ENCODE measurements at regions not wholly inside any gene's neighbourhood (a gene's known extent, or its start where the extent isn't known, plus 50 kb on each side); places are given as distances from the start of the nearest gene placed in this dataset.

- ATAC-seq (peak; percentile 87), DNase-seq (ENCODE audit: low spot score) (no peak)
- Mint-ChIP-seq H3K4me1 (peaks cover 5% of the 10 kb centered on the region), H3K27me3 (ENCODE audit: insufficient read depth, low read depth, poor library complexity) (peaks cover 12% of the 10 kb centered on the region), H3K9me3 (no peaks in the 10 kb centered on the region; the same call in 2 of the 3 replicates), H3K36me3 (ENCODE audit: low read depth) (no peaks in the 10 kb centered on the region; the same call in 2 of the 3 replicates), H3K4me3 (no peak overlapping the region), H3K27ac (no peak overlapping the region)
- Histone ChIP-seq H3K4me1 (ENCODE audit: insufficient read depth) (no peaks in the 10 kb centered on the region; the same call in 1 of the 2 replicates), H3K36me3 (ENCODE audit: insufficient read depth) (no peaks in the 10 kb centered on the region), H4K20me1 (replicated peaks; ENCODE audit: insufficient read depth) (no peaks in the 10 kb centered on the region), H3K27me3 (ENCODE audit: insufficient read depth) (no peaks in the 10 kb centered on the region), H3K79me2 (replicated peaks; ENCODE audit: insufficient read depth) (no peaks in the 10 kb centered on the region), H3K27ac (ENCODE audit: low read depth) (no peak overlapping the region), H2AFZ (peak overlapping the region; percentile 32; the same call in 1 of the 2 replicates), H3K4me2 (no peak overlapping the region), H3F3A (replicated peaks; ENCODE audit: low read depth) (peaks cover 6% of the 10 kb centered on the region; the same call in 1 of the 2 replicates), H3K9me2 (ENCODE audit: insufficient read depth) (peaks cover 10% of the 10 kb centered on the region; the same call in 1 of the 2 replicates), H3K4me3 (no peak overlapping the region)
- TF ChIP-seq CTCF (conservative IDR thresholded peaks at IDR 0.05; ENCODE audit: low read depth in 2 of 2) (no peak), CREB1 (CRISPR knock-in tag; IDR thresholded peaks at IDR 0.05; ENCODE audit: low read depth) (no peak), EZH2phosphoT487 (IDR thresholded peaks at IDR 0.05; ENCODE audit: unreplicated experiment) (no peak), ZNF114 (CRISPR knock-in tag; IDR thresholded peaks at IDR 0.05) (no peak), POLR2AphosphoS5 (IDR thresholded peaks at IDR 0.05; ENCODE audit: low read depth) (no peak), EZH2 (IDR thresholded peaks at IDR 0.05; ENCODE audit: low read depth, unreplicated experiment) (no peak), NANOG (IDR thresholded peaks at IDR 0.05; ENCODE audit: borderline replicate concordance) (no peak), STAT1 (IDR thresholded peaks at IDR 0.05; ENCODE audit: unreplicated experiment) (no peak), JUNB (IDR thresholded peaks at IDR 0.05; ENCODE audit: unreplicated experiment) (no peak)
- TF ChIP-seq, protein P1, sequence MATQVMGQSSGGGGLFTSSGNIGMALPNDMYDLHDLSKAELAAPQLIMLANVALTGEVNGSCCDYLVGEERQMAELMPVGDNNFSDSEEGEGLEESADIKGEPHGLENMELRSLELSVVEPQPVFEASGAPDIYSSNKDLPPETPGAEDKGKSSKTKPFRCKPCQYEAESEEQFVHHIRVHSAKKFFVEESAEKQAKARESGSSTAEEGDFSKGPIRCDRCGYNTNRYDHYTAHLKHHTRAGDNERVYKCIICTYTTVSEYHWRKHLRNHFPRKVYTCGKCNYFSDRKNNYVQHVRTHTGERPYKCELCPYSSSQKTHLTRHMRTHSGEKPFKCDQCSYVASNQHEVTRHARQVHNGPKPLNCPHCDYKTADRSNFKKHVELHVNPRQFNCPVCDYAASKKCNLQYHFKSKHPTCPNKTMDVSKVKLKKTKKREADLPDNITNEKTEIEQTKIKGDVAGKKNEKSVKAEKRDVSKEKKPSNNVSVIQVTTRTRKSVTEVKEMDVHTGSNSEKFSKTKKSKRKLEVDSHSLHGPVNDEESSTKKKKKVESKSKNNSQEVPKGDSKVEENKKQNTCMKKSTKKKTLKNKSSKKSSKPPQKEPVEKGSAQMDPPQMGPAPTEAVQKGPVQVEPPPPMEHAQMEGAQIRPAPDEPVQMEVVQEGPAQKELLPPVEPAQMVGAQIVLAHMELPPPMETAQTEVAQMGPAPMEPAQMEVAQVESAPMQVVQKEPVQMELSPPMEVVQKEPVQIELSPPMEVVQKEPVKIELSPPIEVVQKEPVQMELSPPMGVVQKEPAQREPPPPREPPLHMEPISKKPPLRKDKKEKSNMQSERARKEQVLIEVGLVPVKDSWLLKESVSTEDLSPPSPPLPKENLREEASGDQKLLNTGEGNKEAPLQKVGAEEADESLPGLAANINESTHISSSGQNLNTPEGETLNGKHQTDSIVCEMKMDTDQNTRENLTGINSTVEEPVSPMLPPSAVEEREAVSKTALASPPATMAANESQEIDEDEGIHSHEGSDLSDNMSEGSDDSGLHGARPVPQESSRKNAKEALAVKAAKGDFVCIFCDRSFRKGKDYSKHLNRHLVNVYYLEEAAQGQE (IDR thresholded peaks at IDR 0.05; ENCODE audit: unreplicated experiment) = no peak
- TF ChIP-seq, protein P2, sequence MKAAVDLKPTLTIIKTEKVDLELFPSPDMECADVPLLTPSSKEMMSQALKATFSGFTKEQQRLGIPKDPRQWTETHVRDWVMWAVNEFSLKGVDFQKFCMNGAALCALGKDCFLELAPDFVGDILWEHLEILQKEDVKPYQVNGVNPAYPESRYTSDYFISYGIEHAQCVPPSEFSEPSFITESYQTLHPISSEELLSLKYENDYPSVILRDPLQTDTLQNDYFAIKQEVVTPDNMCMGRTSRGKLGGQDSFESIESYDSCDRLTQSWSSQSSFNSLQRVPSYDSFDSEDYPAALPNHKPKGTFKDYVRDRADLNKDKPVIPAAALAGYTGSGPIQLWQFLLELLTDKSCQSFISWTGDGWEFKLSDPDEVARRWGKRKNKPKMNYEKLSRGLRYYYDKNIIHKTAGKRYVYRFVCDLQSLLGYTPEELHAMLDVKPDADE (IDR thresholded peaks at IDR 0.05) = no peak
- TF ChIP-seq, protein P3, sequence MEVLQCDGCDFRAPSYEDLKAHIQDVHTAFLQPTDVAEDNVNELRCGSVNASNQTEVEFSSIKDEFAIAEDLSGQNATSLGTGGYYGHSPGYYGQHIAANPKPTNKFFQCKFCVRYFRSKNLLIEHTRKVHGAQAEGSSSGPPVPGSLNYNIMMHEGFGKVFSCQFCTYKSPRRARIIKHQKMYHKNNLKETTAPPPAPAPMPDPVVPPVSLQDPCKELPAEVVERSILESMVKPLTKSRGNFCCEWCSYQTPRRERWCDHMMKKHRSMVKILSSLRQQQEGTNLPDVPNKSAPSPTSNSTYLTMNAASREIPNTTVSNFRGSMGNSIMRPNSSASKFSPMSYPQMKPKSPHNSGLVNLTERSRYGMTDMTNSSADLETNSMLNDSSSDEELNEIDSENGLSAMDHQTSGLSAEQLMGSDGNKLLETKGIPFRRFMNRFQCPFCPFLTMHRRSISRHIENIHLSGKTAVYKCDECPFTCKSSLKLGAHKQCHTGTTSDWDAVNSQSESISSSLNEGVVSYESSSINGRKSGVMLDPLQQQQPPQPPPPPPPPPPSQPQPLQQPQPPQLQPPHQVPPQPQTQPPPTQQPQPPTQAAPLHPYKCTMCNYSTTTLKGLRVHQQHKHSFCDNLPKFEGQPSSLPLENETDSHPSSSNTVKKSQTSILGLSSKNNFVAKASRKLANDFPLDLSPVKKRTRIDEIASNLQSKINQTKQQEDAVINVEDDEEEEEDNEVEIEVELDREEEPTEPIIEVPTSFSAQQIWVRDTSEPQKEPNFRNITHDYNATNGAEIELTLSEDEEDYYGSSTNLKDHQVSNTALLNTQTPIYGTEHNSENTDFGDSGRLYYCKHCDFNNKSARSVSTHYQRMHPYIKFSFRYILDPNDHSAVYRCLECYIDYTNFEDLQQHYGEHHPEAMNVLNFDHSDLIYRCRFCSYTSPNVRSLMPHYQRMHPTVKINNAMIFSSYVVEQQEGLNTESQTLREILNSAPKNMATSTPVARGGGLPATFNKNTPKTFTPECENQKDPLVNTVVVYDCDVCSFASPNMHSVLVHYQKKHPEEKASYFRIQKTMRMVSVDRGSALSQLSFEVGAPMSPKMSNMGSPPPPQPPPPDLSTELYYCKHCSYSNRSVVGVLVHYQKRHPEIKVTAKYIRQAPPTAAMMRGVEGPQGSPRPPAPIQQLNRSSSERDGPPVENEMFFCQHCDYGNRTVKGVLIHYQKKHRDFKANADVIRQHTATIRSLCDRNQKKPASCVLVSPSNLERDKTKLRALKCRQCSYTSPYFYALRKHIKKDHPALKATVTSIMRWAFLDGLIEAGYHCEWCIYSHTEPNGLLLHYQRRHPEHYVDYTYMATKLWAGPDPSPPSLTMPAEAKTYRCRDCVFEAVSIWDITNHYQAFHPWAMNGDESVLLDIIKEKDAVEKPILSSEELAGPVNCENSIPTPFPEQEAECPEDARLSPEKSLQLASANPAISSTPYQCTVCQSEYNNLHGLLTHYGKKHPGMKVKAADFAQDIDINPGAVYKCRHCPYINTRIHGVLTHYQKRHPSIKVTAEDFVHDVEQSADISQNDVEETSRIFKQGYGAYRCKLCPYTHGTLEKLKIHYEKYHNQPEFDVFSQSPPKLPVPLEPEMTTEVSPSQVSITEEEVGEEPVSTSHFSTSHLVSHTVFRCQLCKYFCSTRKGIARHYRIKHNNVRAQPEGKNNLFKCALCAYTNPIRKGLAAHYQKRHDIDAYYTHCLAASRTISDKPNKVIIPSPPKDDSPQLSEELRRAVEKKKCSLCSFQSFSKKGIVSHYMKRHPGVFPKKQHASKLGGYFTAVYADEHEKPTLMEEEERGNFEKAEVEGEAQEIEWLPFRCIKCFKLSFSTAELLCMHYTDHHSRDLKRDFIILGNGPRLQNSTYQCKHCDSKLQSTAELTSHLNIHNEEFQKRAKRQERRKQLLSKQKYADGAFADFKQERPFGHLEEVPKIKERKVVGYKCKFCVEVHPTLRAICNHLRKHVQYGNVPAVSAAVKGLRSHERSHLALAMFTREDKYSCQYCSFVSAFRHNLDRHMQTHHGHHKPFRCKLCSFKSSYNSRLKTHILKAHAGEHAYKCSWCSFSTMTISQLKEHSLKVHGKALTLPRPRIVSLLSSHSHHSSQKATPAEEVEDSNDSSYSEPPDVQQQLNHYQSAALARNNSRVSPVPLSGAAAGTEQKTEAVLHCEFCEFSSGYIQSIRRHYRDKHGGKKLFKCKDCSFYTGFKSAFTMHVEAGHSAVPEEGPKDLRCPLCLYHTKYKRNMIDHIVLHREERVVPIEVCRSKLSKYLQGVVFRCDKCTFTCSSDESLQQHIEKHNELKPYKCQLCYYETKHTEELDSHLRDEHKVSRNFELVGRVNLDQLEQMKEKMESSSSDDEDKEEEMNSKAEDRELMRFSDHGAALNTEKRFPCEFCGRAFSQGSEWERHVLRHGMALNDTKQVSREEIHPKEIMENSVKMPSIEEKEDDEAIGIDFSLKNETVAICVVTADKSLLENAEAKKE (CRISPR knock-in tag; IDR thresholded peaks at IDR 0.05) = no peak
Observed at GRCh38 chr6:167652701-167653095, 174.0 kb upstream of the AFDN start.
